CD14-positive monocyte (primary cell): ENCODE measurements at regions not wholly inside any gene's neighbourhood (a gene's known extent, or its start where the extent isn't known, plus 50 kb on each side); places are given as distances from the start of the nearest gene placed in this dataset.

Experiments used
- DNase-seq, 3 donors: peaks; one replicate each; pipeline ENCODE4 v3.0.0-alpha.2; 2011 to 2022
- H2AFZ ChIP-seq: 2 replicates; pipeline ENCODE4 v1.6.0; 2012; ENCODE audit warnings: mild to moderate bottlenecking, low read depth, low read length, inconsistent platforms; ENCODE audit not compliant: insufficient read depth, poor library complexity, severe bottlenecking
- H3K27ac ChIP-seq, 2 donors: 1 replicate in 1 of 2; 2 replicates in 1 of 2; pipeline ENCODE4 v1.5.1; 2012 to 2013; ENCODE audit warnings: low read length in 2 of 2, control low read depth in 1 of 2, inconsistent platforms in 1 of 2, low read depth in 1 of 2, mild to moderate bottlenecking in 1 of 2
- H3K27me3 ChIP-seq, 2 donors: one replicate each; pipeline versions ENCODE4 v1.6.0 to v1.6.1; 2011 to 2013; ENCODE audit warnings: low read length in 2 of 2; ENCODE audit not compliant: control insufficient read depth in 2 of 2, insufficient read depth in 2 of 2
- H3K36me3 ChIP-seq, 2 donors: replicated peaks in 1 of 2; 1 replicate in 1 of 2; 2 replicates in 1 of 2; pipeline versions ENCODE4 v1.5.1 to v1.6.1; 2012 to 2013; ENCODE audit warnings: low read length in 2 of 2, control low read depth in 1 of 2, inconsistent platforms in 1 of 2, mild to moderate bottlenecking in 1 of 2; ENCODE audit not compliant: insufficient read depth in 2 of 2, control insufficient read depth in 1 of 2
- H3K4me1 ChIP-seq, 2 donors: 1 replicate in 1 of 2; 2 replicates in 1 of 2; pipeline versions ENCODE4 v1.5.1 to v1.6.1; 2012 to 2013; ENCODE audit warnings: low read length in 2 of 2, control low read depth in 1 of 2, inconsistent platforms in 1 of 2, mild to moderate bottlenecking in 1 of 2, moderate library complexity in 1 of 2; ENCODE audit not compliant: insufficient read depth in 2 of 2, control insufficient read depth in 1 of 2
- H3K4me2 ChIP-seq: replicated peaks from 2 replicates; pipeline ENCODE3; 2012; ENCODE audit warnings: low read length, moderate library complexity, mild to moderate bottlenecking; ENCODE audit not compliant: poor library complexity, severe bottlenecking; ENCODE audit errors: extremely low read depth
- H3K4me3 ChIP-seq, 3 experiments: fragments of 200-600 bp in 1 of 3; sonication (generic) in 1 of 3; replicated peaks in 1 of 3; 1 replicate in 2 of 3; 2 replicates in 1 of 3; pipeline ENCODE4 v1.5.1; 2011 to 2013; ENCODE audit warnings: low read length in 3 of 3, mild to moderate bottlenecking in 3 of 3, control low read depth in 2 of 3, low read depth in 2 of 3, inconsistent platforms in 1 of 3, moderate library complexity in 1 of 3
- H3K79me2 ChIP-seq: 2 replicates; pipeline ENCODE4 v1.6.0; 2012; ENCODE audit warnings: mild to moderate bottlenecking, control low read depth, inconsistent platforms, low read length, moderate library complexity; ENCODE audit not compliant: insufficient read depth
- H3K9ac ChIP-seq: 2 replicates; pipeline ENCODE4 v1.6.0; 2017; ENCODE audit warnings: low read length, mild to moderate bottlenecking; ENCODE audit not compliant: insufficient read depth, poor library complexity, severe bottlenecking
- H3K9me3 ChIP-seq, 2 donors: replicated peaks in 1 of 2; 1 replicate in 1 of 2; 2 replicates in 1 of 2; pipeline versions ENCODE4 v1.5.1 to v1.6.1; 2012 to 2013; ENCODE audit warnings: low read length in 2 of 2, control low read depth in 1 of 2; ENCODE audit not compliant: control insufficient read depth in 1 of 2, insufficient read depth in 1 of 2
- H4K20me1 ChIP-seq: 2 replicates; pipeline ENCODE4 v1.6.0; 2012; ENCODE audit warnings: mild to moderate bottlenecking, low read length, control low read depth, moderate library complexity; ENCODE audit not compliant: insufficient read depth
- H3K27ac Mint-ChIP-seq, 7 donors: one replicate each; pipeline ENCODE4 v1.8.0; 2020; ENCODE audit warnings: mild to moderate bottlenecking in 7 of 7, mixed read lengths in 7 of 7, moderate library complexity in 6 of 7, inconsistent platforms in 2 of 7
- H3K27me3 Mint-ChIP-seq, 3 donors: one replicate each; pipeline ENCODE4 v1.8.0; 2021 to 2022; ENCODE audit warnings: low read depth in 3 of 3, mild to moderate bottlenecking in 3 of 3, mixed read lengths in 3 of 3, moderate library complexity in 3 of 3, inconsistent platforms in 1 of 3
- H3K36me3 Mint-ChIP-seq, 2 donors: one replicate each; pipeline ENCODE4 v1.8.0; 2020; ENCODE audit warnings: mixed read lengths in 2 of 2, inconsistent platforms in 1 of 2, mild to moderate bottlenecking in 1 of 2
- H3K4me1 Mint-ChIP-seq: one replicate; pipeline ENCODE4 v1.8.0; 2020; ENCODE audit warnings: mild to moderate bottlenecking, mixed read lengths
- H3K4me3 Mint-ChIP-seq, 2 donors: one replicate each; pipeline ENCODE4 v1.8.0; 2020; ENCODE audit warnings: mild to moderate bottlenecking in 2 of 2, mixed read lengths in 2 of 2, moderate library complexity in 1 of 2
- H3K9me3 Mint-ChIP-seq, 7 donors: one replicate each; pipeline ENCODE4 v1.8.0; 2020 to 2022; ENCODE audit warnings: mixed read lengths in 7 of 7, mild to moderate bottlenecking in 6 of 7, moderate library complexity in 6 of 7, inconsistent platforms in 2 of 7
- CTCF ChIP-seq: fragments of 200-600 bp; IDR thresholded peaks from one replicate; pipeline ENCODE4 v1.8.0; 2022; ENCODE audit warnings: antibody characterized with exemption, mild to moderate bottlenecking
- WGBS: methylation state at CpG from one replicate; pipeline ENCODE4 v1.1.5; 2013; ENCODE audit warnings: missing lambda C conversion rate; ENCODE audit not compliant: insufficient coverage; 5-methylcytosine and 5-hydroxymethylcytosine counted together
- intact Hi-C, 2 donors: fragments of 100-400 bp; cut with micrococcal nuclease; formaldehyde crosslinking; loops; one replicate each; pipeline versions ENCODE4 v1.15.0 to v1.15.1; 2023

- Mint-ChIP-seq H3K9me3 (no peaks in the 10 kb centered on the region), H3K4me3 (no peak overlapping the region), H3K27me3 (peaks cover 1 to 2% (median 1%) of the 10 kb centered on the region in 3 donors), H3K36me3 (no peaks in the 10 kb centered on the region), H3K4me1 (peaks cover 17% of the 10 kb centered on the region), H3K27ac (no peak overlapping the region)
- Histone ChIP-seq H3K4me3 (no peak overlapping the region), H2AFZ (no peak overlapping the region), H3K27ac (no peak overlapping the region), H3K9ac (no peak overlapping the region), H3K27me3 (no peaks in the 10 kb centered on the region), H3K4me1 (peaks cover 15% of the 10 kb centered on the region in 2 donors), H4K20me1 (no peaks in the 10 kb centered on the region), H3K36me3 (no peaks in the 10 kb centered on the region), H3K9me3 (no peaks in the 10 kb centered on the region), H3K4me2 (no peak overlapping the region), H3K79me2 (no peaks in the 10 kb centered on the region)
- intact Hi-C loops: no loop called here
- no peak for TF ChIP-seq CTCF
- no peak for DNase-seq
- 82% methylated on average over 13 of the region's 14 CpGs for WGBS
Observed at GRCh38 chr11:76256448-76256847, 50.1 kb upstream of the WNT11 start.
